ENCODE measurements at regions not wholly inside any gene's neighbourhood (a gene's known extent, or its start where the extent isn't known, plus 50 kb on each side); places are given as distances from the start of the nearest gene placed in this dataset.

DNA sequence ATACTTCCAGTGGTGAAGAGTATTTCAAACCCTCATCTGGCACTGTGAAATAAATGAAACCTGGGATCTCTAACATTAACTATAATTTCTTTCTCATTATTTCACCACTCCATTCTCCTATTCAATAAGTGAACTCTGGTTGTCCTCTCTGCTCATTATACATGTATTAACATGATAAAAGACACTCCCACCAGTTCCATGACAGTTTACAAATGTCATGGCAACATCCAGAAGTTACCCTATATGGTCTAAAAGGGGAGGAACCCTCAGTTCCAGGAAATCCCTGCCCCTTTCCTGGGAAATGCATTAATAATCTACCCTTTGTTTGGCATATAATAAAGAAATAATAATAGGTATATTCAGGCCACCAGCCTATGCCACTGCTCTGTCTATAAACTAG is 62.7 kb upstream of the BRINP3 start:
- no peak for DNase-seq (ENCODE audit: low read depth)

DNA sequence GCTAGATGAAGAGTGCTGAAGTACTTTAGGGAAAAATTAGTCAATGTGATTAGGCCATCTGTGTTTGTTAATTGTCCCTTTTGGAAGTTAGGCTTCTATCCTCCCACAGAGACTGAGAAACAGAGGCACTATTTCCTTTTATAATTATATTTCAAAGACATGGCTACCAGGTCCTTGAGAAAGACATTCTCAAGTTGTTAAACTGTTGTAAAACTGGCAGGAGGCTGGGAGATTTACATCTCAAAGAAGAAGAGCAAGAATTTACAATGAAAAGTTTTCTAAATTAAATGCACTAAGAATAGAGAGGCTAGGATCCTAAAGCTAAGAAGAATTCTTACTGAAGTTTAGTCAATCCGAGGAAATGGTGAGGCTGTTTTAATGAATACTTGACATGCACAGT is 74.0 kb upstream of the BRINP3 start:
- DNase-seq (ENCODE audit: low read depth) = no peak

DNA sequence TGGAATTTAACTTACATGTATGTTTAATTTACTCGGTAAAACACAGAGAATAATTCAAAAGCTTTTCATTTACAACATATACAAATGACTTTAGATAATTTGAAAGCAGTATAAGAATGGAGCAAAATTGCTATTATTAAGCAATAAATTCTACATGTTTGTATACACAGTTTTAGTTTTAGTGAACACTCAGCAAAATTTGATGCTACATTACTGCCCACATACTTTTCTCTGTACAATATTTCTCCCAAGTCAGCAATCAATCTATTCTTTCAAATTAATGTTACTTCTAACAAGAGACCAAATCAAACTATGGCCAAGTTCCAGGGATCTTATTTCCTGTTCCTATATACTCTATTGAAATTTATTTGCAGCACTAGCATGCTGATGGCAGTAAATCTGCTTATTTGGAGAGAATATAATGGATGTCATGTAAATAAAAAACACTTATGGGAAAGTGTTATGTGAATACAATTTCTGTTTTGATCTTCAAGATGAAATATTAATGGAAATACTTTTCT is 82.6 kb upstream of the BRINP3 start:
- no peak for DNase-seq (ENCODE audit: low read depth)

DNA sequence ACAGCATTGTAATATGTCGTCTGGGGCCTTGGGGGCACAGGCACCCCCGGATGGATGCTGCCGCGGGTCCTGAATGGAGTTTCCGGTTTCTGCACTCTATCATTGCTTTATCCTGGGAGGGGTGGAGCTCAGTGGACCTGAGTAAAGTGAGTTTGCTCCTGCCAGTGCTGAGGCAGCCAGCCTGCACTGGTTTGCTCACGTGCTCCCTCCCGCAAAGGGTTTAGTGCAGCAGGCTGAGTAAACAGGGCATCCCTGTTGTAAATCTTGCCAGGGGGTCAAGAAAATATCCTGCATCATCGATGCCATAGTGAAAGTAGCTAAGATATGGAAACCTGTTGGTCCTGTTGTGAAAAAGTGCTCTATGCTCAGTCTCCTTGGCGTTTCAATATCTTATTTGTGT is 85.6 kb upstream of the BRINP3 start:
- DNase-seq (ENCODE audit: low read depth) = no peak

DNA sequence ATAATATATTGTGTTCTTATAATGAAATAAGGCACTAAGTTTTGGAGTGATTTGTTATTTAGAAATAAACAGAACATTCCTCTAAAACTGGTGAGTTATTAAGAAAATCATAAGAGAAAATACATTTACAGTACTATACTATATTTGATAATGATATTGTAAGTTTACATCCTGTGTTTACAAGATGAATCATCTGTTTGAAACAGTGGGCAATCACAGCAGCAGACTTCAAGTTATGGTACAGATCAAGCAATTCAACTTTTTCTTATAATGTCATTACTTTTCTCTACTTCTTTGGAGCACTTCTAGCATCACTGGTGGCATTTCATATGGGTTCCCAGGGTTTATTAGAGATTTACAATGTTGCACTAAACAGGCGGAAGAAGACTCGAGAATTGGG is 86.5 kb upstream of the BRINP3 start:
- no peak for DNase-seq (ENCODE audit: low read depth)

DNA sequence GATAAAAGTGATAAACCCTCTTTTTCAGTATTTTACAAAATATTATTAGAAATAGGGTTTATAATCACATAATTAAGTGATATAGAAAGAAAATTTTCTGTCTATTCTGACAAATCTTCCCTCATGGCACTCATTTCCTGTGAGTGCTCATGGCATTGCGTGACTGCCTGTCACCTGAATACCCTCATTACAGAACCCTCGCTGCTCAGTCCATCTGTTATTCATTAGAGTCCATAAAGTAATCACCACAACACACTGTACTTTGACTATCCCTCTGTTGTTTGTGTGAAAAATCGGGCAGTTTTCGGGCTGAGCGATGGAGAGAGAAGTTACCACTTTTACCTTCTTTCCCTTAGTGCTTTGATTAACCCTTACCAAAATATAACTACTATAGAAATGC is 100.4 kb upstream of the BRINP3 start:
- no peak for DNase-seq (ENCODE audit: low read depth)

DNA sequence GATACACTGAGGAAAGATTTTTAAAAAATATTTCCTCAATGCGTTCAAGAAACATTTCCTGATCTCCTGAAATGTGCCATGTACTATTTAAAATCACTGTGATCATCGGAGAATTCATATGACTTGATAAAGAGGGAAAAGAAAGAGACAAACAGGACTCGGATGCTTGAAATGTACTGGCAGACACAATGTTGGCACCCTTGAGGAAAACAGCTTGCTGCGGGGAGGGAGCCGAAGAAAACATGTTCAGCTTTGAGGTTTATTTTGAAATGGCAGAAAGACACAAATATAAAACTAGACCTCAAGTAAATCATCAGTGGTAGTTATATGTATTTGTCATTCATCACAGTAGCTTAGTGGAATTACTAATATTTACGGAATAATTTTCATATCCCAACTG is 100.9 kb upstream of the BRINP3 start:
- no peak for DNase-seq (ENCODE audit: low read depth)

DNA sequence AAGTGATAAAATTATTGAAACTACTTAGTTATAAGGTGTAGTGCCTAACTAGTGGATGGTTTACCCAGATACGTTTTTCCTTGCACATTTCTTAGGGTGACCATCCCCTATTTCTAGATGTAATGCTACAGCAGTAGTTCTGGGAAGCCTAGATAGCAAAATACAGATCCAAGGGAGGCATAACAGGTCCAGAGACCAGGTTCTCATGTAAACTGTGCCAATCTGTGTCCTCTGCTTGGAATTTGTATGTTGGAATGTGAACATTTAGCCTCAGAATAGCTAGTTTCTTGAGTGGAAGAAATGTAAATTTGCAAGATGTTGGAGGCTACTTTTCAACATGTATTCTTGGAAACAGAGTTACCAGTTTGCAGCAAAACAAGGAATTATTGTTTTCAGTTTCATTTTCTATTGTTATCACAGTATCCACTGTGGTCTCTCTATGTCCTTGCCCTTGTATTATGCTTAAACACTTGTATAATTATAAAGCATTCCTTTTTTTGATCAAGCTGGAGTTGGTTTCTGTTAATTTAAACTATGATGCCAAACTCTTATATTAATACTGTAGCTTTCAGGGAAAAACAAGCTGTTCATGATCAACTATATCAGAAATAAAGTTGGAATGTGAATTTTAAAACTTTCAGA is 102.0 kb upstream of the BRINP3 start:
- DNase-seq (ENCODE audit: low read depth) = no peak

DNA sequence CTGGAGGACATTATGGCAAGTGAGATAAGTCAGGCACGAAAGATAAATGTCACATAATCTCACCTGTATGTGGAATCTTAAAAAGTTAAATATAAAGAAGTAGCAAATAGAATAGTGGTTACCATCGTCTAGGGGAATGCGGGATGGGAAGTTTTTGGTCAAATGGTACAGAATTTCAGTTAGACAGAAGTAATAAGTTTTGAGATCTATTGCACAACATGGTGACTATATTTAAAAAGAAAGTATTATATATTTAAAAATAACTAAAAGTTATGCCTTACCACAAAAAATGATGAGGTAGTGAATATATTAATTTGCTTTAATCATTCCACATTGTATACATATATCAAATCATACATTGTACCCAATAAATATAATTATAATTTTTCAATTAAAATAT is 106.2 kb upstream of the BRINP3 start:
- DNase-seq (ENCODE audit: low read depth) = no peak

DNA sequence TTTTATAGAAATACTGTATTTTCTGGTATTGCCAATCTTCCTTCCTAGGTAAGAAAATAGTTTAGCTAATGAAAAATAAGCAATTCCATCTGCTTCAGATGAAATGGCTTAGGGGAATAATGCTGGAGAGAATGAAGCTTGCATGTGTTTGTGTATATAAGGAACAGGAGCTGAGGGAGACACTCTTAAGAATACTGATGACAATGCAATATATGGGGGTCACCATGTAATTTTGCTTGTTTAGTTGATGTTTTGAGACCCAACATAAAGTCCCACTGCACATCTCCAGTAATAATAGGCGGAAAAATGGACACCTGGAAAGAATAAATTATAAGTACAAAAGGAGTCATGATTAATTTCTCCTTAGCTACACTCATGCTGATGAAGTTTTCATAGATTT is 110.8 kb upstream of the BRINP3 start:
- DNase-seq (ENCODE audit: low read depth) = no peak

DNA sequence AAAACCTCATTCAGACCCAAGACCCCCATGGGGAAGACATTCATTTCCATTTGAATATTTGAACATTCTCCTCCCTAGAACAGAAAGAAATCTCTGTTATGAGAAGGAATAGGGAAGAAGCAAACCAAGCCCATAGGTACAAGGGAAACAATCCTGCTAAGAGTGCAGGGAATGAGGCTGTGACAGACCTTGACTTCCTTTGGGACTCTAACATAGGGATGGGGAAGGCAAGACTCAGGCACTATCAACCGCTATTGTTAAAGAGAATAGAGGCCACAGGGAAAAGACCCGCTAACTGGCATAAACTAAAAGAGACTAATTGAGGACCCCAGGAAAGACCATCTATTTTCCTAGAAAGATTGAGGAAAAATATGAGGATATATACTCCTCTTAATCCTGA is 117.8 kb upstream of the BRINP3 start:
- DNase-seq (ENCODE audit: low read depth) = no peak

DNA sequence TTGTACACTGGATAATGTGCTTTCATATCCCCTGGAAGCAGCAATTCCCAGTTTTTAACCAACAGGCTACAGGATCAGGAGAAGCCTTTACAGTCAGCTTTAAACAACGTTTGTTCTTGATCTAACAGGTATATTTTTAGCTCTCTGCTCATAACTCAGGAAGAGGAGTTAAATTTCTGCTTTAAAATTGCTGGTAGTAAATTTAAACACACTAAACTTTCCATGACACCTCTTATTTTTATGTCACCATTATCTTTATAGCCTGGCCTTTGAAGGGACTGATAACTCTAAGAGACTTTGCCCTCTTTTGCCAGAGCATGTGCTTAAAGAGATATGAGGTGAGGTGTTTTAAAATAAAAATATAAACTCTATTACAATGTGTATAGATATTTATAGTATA is 119.6 kb upstream of the BRINP3 start:
- DNase-seq (ENCODE audit: low read depth) = no peak

DNA sequence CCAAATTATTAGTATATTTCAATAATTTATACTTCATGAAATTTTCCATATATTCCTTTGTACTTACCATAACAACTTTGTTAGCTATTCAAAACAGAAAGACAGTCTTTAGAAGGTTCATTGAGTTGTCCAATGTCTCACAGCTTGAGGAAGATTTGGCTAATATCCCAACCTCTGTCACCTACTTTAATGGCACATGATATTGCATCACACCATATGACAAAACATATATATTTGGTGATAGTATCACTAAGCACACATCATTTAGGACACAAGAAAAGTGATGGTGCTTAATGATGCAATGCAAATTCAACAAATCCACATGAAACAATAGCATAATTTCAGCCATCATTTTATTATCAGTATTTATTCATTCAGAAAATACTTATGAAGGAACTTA is 122.0 kb upstream of the BRINP3 start:
- no peak for DNase-seq (ENCODE audit: low read depth)

DNA sequence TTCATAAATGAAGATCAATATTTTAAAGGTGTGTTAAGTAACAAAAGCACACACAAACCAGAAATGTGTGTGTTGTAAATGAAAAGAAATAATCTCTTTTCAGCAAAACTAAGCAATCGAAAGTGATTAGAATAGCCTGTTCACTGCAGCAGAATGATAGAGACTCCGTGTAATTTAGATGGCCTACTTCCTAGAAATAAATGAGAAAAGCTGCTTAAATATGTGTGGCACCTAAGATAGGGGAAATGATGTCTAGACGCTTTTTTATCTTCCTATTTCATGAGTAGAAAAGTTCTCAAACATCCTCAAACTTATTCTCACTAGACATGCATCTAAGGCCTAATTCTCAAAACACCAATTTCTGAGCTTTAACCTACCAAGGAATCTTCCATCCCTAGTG is 124.7 kb upstream of the BRINP3 start:
- DNase-seq (ENCODE audit: low read depth) = no peak

DNA sequence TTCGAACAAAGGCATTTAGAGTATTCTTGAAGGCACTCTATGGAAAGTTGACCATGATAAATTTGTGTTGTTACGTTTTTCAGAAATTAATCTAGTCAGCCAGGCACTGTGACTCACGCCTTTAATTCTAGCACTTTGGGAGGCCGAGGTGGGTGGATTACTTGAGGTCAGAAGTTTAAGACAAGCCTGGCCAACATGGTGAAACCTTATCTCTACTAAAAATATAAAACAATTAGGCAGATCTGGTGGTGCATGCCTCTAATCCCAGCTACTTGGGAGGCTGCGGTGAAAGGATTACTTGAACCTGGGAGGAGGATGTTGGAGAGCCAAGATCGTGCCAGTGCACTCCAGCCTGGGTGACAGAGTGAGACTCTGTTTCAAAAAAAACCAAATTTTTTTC is 130.6 kb upstream of the BRINP3 start:
- no peak for DNase-seq (ENCODE audit: low read depth)

DNA sequence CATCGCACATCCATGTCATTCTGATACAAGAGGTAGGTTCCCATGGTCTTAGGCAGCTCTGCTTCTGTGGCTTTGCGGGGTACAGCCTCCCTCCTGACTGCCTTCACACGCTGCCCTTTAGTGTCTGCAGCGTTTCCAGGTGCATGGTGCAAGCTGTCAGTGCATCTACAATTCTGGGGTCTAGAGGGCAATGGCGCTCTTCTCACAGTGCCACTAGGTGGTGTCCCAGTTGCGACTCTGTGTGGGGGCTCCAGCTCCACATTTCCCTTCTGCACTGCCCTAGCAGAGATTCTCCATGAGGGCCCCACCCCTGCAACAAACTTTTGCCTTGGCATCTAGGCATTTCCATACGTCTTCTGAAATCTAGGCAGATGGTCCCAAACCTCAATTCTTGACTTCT is 138.2 kb upstream of the BRINP3 start:
- no peak for DNase-seq (ENCODE audit: low read depth)

DNA sequence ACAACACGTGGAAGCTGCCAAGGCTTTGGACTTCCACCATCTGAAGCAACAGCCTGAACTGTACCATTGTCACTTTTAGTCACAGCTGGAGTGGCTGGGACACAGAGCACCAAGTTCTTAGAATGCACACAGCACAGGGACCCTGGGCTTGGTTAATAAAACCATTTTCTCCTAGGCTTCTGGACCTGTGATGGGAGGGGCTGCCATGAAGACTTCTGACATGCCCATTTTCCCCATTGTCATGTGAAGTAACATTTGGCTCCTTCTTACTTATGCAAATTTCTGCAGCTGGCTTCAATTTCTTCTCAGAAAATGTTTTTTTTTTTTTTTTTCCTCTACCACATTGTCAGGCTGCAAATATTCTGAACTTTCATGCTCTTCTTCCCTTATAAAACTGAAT is 138.6 kb upstream of the BRINP3 start:
- DNase-seq (ENCODE audit: low read depth) = no peak

DNA sequence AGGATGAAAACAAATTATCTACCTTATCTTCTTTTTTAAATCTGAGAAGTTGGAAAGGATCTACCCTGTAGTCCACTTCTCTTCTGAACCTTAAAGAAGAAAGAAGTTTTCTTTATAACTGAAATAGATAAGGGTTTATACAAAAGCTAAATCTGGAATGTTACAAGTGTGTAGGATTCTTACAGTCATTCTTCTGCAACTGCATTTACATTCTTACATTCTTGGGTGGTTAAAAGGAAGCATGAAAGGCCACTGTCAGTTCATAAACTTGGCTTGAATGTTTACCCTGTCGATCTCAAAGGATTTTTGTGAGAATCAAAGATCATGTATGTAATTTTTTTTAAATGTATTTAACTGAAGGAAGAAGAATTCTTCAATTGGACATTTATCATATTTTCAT is 142.1 kb upstream of the BRINP3 start:
- no peak for DNase-seq (ENCODE audit: low read depth)

DNA sequence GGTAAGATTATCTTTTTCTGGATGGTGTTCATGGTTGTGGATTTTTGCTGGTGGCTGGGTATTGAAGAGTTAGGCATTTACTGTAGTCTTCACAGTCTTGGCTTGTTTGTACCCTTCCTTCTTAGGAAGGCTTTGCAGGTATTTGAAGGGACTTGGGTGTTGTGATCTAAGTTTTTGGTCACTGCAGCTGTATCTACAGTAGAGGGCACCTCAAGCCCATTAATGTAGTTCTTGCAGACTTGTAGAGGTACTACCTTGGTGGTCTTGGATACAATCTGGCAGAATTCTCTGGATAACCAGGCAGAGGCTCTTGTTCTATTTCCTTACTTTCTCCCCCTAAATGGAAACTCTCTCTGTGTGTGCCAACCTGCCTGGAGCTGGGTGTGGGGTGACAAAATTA is 155.8 kb upstream of the BRINP3 start:
- no peak for DNase-seq (ENCODE audit: low read depth)

DNA sequence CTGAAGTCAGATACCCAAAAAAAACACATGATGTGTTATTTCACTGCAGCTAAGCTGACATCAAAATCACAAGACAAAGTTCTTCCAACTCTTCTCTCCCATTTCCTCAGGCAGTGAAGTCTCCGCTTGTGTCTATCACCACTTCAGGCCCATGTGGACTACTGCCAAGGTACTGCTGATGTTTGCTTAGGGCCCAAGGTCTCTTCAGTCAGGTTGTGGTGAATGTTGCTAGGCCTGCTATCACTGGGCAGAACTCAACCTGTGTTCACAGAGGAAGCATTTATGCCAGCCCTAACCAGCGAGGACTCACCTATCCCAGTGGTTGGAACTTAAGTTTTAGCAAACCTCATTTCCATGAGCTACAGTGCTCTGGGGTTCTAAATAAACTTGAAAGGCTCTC is 156.5 kb upstream of the BRINP3 start:
- DNase-seq (ENCODE audit: low read depth) = no peak

DNA sequence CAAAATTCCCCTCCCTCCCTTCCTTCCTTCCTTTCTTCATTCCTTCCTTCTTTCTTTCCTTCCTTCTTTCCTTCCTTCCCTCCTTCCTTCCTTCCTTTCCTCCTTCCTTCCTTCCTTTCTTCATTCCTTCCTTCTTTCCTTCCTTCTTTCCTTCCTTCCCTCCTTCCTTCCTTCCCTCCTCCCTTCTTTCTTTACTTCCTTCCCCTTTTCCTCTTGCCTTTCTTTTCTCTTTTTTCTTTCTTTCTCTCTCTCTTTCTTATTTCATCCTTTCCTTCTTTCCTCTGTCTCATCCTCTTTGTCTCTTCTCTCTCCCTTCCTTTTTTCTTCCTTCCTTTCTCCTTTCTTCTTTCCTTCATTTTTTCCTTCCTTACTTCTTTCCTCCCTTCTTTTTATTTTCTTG is 171.9 kb upstream of the BRINP3 start:
- DNase-seq (ENCODE audit: low read depth) = no peak

DNA sequence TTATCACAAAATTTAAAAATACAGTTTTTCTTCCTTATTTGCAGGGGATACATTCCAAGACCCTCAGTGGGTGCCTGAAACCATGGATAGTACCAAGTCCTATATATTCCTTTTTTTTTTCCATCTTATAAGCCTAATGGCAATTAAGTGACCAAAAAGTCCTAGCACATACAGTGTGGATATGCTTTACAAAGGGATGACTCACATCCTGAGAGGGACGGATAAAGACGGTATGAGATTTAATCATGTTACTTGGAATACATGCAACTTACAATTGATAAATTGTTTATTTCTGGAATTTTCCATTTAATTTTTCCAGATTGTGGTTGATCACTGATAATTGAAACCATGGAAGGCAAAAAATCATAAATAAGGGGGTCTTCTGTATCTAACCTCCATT is 181.2 kb upstream of the BRINP3 start:
- peak; percentile 13 for DNase-seq (ENCODE audit: low read depth)

DNA sequence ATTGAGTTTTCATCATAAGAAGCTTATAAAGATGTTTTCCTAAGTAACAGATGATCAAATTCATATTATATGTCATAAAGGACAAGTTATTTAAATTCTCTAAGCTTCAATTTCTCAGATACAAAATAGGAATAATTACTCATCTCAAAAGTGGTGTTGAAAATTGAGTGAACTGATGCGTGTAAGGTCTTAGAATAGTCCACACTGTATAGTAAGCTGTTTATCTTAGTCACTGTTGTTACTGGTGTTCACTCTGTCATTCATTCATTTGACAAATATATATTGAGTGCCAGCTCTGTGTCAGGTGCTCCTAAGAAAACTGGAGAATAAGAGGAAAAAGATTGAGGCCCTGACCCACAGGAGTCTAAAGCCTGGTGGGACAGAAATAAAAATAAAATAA is 186.3 kb upstream of the BRINP3 start:
- DNase-seq (ENCODE audit: low read depth) = no peak

DNA sequence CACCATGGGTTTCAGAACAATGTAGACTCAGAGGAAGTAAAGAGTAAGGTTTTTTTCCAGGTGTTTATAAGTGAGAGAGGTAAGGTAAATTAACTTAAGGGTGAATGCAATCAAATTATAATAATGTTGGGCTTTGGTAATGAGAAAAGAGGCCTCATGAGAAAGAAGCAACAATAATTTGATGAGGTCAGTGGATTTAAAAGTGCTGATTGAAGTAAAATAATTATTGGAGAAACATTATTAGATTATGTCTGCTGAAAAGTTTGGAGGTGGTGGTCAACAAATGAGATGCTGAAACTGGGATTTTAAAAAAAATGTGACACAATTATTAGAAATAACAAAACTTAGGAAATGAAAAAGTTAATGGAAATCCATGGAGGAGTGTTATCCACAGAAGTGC is 187.4 kb upstream of the BRINP3 start:
- DNase-seq (ENCODE audit: low read depth) = no peak

DNA sequence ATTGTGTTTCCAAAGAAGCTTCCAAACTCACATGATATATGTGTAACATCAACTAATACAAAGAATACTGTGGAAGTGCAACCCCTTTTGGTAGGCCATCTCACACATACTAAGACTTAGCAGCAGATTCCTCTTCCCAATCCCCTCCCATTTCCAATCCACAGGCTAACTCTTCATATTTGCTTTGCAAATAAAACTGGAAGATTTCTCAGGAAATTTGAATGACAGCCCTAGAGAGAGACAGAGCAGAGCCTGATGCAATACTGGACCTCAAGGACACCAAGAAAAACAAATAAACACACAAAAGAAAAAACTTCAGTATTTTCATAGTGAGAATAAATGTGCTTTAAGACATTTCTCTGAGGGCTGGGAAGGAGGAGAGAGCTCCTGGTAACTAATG is 190.2 kb upstream of the BRINP3 start:
- DNase-seq (ENCODE audit: low read depth) = no peak

Data from iris pigment epithelial cell (primary cell).